Myocyte (in vitro differentiated cells): ENCODE measurements at regions not wholly inside any gene's neighbourhood (a gene's known extent, or its start where the extent isn't known, plus 50 kb on each side); places are given as distances from the start of the nearest gene placed in this dataset.
A peak's percentile ranks its signal among the peaks of the same experiment; 100 is the strongest.
"Not testable (repeated sequence)": the region's sequence is repeated elsewhere in the genome, so short reads cannot be mapped to it uniquely, and the experiment has no call there.

Source experiments
- DNase-seq: peaks from one replicate; pipeline ENCODE4 v3.0.0-alpha.2; 2012; ENCODE audit warnings: low read depth

GRCh38 chr2:180840641-180841040 lies 139.8 kb upstream of the UBE2E3 start:
- DNase-seq = no peak

GRCh38 chr2:180829836-180830235 lies 150.6 kb upstream of the UBE2E3 start:
- DNase-seq = no peak

DNA sequence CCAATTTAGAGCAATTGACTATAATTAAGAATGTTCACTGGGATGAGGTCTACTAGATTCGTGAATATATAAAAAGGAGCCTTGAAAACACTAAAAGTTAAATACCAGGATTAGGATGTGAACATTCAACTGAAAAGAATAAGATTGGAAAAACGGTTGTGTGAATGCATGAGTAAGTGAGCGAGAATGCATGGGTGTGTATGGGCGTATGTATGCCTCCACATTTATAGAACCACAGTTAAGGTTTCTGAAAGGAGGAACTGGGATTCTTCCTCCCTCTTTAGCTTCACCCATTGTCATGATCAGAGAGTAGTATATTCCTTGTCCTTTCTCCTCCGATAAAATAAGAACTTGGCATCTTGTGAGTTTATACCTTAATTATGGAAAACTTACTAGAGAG lies 151.1 kb upstream of the UBE2E3 start:
- no peak for DNase-seq

DNA sequence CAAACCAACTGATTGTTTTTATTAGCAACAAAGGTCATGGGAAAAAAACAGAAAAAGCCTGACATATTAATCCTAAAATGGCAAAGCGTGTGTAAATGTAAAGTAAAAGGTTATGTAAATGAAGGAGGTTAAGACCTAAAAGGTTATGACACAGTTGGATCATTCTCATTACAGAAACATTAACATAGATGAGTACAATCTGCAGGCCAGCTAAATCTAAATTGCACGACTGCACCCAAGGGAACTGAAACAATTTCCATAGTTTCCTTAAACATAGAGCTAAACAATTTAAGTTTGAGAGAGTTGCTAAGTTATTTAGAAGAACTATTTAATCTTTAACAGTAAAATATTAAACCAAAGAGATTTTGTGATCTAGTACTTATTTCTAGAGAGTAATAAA lies 151.6 kb upstream of the UBE2E3 start:
- no peak for DNase-seq

GRCh38 chr2:180823546-180824141 lies 156.8 kb upstream of the UBE2E3 start:
- DNase-seq = peak; percentile 7

DNA sequence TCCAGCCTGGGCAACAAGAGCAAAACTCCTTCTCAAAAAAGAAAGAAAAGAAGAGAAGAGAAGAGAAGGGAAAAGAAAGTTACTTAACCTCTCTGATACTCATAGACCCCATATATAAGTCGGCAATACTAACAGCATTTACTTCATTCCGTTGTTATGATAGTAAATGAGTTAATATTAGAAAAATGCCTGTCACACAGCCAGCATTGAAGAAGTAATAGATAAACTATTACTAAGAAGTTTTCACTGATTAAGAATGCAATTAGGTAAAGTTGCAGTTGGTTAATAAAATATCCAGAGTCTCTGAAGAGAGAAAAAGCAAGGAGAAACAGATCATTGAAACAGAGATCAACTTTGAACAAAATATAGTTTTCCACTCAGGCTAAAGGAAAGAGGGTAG lies 161.3 kb upstream of the UBE2E3 start:
- DNase-seq = no peak

DNA sequence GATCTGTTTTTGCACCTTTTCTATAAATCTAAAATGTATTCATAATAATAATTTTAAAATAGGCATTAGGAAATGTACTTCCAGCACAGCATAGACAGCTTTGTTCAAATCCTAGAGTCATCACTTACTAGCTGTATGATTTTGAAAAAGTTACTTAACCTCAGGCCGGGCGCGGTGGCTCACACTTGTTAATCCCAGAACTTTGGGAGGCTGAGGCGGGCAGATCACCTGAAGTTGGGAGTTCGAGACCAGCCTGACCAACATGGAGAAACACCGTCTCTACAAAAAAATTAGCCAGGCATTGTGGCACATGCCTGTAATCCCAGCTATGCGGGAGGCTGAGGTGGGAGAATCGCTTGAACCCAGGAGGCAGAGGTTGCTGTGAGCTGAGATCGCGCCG lies 161.7 kb upstream of the UBE2E3 start:
- DNase-seq = not testable (repeated sequence)

GRCh38 chr2:180799141-180799540 lies 181.3 kb upstream of the UBE2E3 start:
- DNase-seq = no peak

- no peak for DNase-seq
These were observed 189.5 kb upstream of the UBE2E3 start for GRCh38 chr2:180790891-180791290.

DNA sequence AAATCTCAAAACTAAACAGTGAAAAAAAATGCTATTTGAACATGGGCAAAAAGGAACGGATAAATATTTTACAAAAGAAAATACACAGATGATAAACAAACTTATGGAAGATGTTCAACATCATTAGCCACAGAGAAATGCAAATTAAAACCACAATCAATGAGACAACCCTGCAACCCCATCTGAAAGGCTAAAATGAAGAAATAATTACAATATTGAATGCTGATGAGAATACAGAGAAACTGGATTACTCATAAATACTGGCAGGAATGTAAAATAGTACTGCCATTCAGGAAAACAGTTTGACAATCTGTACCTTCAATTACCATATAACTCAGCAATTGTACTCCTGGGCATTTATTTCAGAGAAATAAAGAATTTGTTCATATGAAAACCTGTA lies 193.1 kb upstream of the UBE2E3 start:
- no peak for DNase-seq

GRCh38 chr2:180781276-180781675 lies 199.1 kb upstream of the UBE2E3 start:
- no peak for DNase-seq

GRCh38 chr2:180778291-180778690 lies 202.1 kb upstream of the UBE2E3 start:
- no peak for DNase-seq

- DNase-seq = peak; percentile 9
These were observed 203.5 kb upstream of the UBE2E3 start for GRCh38 chr2:180776921-180777320.

DNA sequence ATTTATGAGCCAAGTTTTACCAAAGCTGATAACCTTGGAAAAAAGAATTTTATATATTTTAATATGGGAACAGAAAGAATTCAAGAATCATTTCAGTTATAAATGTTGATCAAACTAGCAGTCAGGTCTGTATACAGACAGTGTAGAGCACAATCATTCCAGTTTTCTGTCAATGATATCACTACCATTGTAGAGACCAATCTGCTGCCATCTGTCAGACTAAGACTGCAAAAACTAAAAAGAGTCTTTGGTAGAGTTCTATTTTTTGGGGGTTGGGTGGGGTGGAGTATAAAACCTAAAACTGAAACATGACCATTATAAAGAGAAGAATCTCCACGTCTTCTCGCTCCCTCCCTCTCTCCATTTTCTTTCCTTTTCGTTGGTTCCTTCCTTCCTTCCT lies 204.7 kb upstream of the UBE2E3 start:
- no peak for DNase-seq

GRCh38 chr2:180765316-180765715 lies 215.1 kb upstream of the UBE2E3 start:
- DNase-seq = not testable (repeated sequence)

GRCh38 chr2:180763263-180763989 lies 217.0 kb upstream of the UBE2E3 start:
- no peak for DNase-seq

- DNase-seq = peak; percentile 8
These were observed 219.2 kb upstream of the UBE2E3 start for GRCh38 chr2:180761224-180761623.

DNA sequence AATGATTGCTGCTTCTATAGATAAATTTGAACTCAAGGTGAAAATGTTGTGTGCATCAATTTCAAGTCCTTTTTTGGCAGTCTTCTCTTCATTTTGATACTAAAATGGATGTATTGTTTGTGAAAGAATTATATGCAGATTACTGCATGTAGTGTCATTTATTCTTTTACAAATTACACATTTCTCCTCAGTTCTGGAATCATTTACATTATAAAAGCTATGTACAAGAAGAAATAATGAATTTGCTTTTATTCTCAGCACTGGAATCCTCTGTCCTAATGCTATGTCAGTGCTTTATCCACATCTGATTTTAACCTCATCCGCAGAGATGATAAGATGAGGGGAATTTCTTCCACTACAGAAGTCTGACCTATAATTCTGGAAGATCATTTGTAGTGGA lies 220.8 kb upstream of the UBE2E3 start:
- DNase-seq = no peak

DNA sequence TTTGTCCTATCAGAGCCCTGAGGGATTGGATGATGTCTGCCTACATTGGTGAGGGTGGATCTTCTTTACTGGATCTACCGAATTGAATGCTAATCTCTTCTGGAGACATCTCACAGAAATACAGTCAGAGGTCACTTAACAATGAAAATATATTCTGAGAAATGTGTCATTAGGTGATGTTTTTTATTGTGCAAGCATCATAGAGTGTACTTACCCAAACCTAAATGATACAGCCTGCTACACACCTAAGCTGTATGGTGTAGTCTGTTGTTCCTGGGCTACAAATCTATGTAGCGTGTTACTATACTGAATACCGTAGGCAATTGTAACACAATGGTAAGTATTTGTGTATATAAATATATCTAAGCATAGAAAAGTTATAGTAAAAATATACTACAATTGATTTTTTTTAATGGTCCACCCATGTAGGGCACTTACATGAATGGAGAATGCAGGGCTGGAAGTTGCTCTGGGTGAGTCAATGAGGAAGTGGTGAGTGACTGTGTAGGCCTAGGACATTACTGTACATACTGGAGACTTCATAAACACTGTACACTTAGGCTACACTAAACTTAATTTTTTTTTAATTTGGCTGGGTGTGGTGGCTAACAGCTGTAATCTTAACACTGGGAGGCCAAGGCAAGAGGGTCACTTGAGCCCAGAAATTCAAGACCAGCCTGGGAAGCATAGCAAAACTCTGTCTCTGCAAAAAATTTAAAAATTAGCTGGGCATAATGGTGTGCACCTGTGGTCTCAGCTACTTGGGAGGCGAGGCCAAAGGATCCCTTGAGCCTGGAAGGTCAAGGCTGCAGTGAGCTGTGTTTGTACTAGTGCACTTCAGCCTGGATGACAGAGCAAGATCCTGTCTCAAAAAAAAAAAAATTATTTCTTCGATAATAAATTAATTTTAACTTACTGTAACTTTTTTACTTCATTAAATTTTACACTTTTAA lies 226.3 kb upstream of the UBE2E3 start:
- DNase-seq = no peak

DNA sequence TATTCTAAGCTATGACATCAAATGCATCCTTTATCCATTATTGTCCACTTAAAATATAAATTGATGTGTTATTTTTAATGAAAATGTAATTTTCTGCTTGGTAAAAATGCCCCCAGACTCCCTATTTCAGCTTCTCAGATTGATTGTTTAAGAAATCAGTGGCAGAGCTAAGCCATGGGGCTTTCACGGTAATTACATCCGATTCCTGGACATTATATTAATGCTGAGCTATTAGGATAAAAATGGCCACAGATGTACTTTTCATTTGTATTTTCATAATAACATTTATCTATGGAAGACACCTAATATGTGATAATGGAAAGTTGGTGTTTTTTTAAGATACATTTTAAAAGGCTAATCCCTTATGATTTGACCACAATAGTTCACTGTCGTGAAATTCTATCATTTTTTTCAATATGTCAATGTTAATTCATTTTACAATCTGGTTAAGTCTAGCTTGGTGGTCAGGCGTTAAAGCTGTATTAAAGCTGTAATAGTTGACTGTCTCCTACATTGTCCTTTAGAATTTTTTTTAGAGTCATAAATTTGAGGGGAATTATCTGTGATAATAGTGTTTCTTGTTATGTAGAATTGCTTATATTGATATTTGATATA lies 229.0 kb upstream of the UBE2E3 start:
- DNase-seq = no peak

DNA sequence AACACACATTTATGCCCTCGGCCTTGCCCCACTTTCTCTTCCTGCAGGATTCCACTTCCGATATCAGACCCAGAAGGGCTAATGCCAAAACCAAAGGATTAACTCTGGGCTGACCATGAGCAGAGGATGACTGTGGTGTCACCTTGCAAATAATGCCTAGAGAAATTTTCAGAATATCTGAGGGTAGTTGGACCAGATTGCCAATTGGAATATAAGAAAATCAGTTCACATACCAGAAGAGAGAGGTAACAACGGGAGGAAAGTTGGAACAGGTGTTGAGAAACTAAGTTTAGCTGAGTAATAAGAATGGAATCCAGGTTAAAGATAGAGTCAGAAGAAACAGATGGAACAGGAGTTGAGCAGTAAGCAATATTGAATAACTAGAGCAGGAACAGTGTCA lies 232.7 kb upstream of the UBE2E3 start:
- peak; percentile 84 for DNase-seq

DNA sequence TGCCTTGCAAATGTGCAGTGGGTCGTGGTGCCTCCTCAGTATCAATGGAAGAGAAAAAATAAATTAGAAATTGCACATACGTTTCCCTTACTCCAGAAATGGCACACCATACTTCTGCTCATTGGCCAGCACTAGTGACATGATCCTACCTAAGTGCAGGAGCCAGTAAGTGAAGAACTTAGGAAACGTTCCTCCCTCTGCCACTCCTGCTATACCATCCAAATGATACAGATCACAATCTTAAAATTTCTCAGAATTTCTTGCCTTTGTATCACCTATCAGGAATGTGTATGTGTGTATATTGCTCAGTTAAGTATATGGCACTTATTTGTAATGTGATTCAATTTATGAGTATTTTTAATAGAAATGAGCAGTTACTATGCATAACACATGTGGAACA lies 237.0 kb upstream of the UBE2E3 start:
- DNase-seq = no peak
